HG03139 (cell line): ENCODE measurements at regions not wholly inside any gene's neighbourhood (a gene's known extent, or its start where the extent isn't known, plus 50 kb on each side); places are given as distances from the start of the nearest gene placed in this dataset.
"Not testable (repeated sequence)": the region's sequence is repeated elsewhere in the genome, so short reads cannot be mapped to it uniquely, and the experiment has no call there.

Experiments
- ATAC-seq: cut with Tn5 transposase; IDR thresholded peaks from one replicate; pipeline ENCODE4 v1.9.1; 2021; ENCODE audit not compliant: unreplicated experiment

DNA sequence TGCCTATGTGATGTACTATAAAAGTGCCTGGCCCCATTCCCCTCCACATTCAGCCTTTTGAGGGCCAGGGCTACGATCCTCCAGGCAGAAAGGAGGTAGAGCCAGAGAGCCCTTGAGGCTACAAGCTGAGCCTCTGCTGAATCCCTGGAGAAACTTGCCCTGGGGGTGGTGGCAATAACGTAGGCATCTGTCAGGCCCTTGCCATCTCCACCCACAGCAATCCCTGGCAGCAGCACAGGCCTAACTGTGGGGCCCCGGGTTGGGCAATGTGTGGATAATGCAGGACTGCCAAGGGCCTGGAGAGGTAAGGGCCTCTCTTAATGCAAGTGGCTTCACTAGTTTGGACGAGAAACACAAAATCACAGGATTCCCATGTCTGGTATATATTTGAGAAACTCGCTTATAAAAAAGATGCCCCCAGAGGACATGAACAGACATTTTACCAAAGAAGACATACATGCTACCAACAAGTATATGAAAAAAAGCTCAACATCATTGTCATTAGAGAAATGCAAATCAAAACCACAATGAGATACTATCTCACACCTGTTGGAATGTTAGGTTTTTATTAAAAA, 99.0 kb downstream of the QRSL1 start:
- no peak for ATAC-seq

GRCh38 chr6:106727480-106728149, 98.2 kb downstream of the QRSL1 start:
- ATAC-seq: no peak

- ATAC-seq: no peak
These were observed 95.5 kb downstream of the QRSL1 start for GRCh38 chr6:106724848-106725247.

DNA sequence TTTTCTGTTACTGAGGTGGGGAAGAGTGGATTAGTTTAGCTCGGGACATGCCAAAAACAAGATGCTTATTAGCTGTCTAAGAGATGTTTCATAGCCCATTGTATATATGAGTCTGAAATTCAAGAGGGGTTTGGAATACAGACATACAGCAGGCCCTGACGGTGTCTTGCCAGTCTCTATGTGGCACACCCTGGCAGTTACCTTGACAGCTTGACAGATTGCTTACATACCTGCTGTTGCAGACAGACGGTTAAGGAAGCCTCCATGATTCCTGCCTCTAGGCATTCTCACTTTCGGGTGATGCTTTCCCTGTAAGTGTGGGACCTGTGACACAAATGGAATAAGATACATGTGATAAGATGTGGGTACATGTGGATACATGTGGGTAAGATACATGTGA, 95.0 kb downstream of the QRSL1 start:
- ATAC-seq: no peak

DNA sequence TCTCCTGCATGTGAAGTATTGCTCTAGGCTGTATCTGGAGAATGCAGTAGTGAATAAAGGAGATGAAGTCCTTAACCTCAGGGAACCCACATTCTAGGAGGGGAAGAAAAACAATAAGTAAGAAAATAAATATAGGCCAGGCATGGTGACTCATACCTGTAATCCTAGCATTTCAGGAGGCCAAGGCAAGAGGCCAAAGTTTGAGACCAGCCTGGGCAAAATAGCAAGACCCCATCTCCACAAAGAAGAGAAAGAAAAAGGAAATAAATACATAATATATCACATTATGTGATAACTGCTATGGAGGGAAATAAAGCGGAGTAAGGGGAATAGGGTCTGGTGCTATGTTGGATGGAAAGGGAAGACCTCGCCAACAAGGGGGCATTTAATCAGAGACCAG, 94.0 kb downstream of the QRSL1 start:
- ATAC-seq: not testable (repeated sequence)

- ATAC-seq: not testable (repeated sequence)
These were observed 91.8 kb downstream of the QRSL1 start for GRCh38 chr6:106721189-106721588.
